DMS79 treated with DMSO at 0.1 percent for 48 hours (cell line): ENCODE measurements at regions not wholly inside any gene's neighbourhood (a gene's known extent, or its start where the extent isn't known, plus 50 kb on each side); places are given as distances from the start of the nearest gene placed in this dataset.

Experiments used
- DNase-seq: peaks from one replicate; lab custom pipeline; 2025; lab: John Stamatoyannopoulos, UW

DNA sequence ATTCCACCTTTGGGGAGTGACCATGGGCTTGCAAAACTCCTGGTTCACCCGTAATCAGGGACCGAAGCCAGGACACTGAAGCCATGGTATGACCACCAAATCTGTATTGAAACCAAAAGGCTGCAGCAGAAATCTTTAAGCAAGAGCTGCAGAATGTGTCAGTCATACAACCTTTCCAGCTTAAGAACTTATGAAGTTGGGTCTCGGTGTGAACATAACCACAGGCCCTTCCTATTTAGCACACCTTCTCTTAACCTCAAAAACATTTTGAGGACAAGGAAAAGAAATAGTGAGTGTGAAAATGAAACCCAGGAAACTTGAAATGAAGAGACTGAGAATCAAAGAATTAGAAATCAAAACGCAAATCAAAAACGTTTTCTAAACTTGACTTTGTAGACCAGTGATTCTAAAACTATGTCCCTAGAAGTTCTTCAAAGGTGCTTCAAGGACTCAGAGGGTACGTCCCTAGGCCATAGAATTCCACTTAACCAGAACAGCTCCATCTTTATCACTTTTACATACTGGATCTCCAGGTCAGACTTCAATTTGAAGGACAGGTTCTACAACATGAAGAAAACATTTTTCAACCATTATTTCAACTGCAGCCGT, 231.6 kb upstream of the GRIP1 start:
- DNase-seq = no peak

DNA sequence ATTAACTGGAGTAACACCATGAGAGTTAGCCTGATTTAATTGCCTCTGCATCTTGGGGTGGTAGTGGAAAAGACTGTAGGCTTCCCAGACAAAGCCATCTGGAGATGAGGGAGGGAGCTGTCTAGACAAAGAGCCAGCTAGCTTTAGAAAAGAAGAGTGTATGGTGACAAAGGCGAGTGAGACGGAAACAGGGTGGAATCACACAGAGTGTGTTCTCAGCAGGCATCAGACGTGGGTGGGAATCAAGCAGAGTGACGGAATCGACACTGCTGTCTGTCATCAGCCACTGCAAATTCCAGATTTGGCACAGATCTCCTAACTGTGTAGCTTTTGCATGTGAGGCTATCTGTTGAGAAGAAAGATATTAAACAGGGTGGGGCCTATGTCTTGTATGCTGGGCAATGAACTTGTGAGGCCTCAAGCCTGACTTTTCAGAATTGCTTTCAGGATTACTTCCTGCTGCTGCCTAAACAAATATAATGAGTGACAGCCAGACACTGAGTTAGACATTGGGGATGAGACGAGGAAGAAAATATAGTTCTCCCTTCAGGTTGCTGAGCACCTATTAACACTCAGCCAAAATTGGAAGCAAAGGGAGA, 236.5 kb upstream of the GRIP1 start:
- DNase-seq = no peak

DNA sequence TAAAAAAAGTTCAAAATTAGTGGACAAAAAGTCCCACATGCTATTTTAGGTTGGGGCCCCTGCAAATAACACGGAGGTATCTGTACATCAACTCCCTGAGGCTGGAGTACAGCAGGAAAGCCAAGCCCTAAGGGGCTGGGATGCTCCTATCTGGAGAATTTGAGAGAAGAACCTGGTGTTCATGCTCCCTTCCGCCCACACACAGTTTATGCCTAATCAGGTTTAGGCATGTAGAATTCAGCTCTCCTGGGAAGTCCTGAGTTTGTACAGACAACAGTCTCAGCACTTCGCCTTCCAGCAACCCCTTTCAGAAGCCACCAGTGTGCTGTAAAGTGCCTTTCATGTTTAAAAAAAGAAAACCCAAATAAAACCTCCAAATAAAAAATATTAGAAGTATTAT, 237.3 kb upstream of the GRIP1 start:
- no peak for DNase-seq

DNA sequence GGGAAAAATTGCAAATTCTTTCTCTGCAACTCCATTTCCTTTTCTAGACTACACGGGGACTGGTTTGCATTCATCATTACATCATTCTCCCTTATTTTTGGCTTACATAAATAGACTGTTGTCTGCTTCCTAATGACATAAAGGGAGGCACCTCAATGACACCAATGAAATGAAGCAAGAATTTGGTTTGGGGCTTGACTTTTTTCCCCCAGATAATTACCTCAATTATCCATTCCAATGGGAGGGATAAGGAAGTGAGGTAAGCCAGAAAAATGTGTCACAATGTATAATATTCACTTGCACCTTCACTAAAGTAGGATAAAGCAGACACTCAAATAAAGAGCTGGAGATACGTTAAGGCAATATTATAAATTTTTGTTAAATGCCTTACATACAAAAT, 240.6 kb upstream of the GRIP1 start:
- no peak for DNase-seq

DNA sequence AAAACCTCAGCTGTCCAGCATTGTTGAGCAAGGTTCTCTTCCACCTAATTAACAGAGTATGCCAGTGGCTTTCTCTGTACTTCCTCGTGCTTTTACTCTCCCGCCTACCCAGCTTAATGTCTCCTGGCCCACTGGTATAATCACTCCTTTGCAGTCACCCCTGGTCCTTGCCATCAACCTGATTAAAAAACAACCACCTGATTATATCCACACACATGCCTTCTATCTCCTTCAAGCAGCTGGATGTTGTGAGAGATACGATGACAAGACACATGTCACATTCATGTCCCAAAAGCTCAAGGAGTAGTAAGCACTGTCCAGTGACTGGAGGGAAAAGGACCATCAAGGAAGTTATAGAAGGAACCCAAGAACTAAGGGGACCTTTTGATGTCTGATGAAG, 241.3 kb upstream of the GRIP1 start:
- no peak for DNase-seq

DNA sequence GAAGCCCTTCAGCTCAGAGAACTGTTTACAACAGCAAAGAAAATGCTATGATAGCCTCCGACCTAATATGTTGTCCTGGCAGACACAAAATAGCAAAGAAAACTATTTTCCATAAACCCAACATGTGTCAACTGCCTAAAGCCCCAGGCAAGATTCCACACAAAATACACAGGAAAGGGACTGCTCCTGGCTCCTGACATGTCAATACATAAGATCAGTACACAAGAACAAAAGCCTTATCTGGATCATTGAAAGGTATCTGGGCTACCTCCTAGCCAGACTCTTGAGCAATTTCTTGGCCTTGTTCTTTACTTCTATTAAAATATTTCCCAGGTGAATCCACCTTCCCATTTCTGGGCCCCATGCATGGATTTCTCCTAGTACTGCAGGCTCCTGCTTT, 242.3 kb upstream of the GRIP1 start:
- no peak for DNase-seq

DNA sequence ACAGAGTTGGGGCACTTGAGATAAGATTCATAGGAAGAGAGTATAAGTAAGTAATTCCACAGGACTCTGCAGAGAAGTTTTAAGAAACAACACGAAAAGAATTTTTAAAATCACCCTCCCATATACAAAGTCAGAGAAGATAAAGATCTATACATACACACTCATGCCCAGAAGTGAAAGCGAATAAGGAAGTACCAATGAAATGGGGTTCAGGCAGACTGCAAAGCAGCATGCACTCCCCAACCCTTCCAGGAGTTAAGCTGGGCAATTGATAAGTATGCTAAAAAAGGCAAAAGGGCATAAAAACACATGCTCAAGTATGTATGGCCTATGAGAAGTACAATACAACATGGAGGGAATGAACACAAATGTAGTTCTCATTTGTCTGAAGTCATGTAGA, 246.2 kb upstream of the GRIP1 start:
- no peak for DNase-seq

DNA sequence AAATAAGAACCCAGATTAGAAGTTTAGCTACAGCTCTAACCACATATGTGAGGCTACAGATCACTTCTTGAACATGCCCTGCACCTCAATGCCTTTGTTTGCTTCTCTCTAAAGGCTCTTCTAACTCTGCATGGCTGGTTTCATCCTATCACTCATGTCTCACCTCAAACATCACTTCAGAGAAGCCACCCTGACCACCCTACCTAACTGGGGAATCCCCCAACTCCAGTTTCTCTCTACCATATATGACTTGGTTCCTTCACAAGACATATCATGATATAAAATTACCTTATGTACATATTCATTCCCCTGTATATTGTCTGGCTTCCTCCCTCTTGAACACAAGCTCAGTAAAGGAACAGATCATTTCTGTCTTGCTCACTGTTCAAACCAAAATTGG, 250.2 kb upstream of the GRIP1 start:
- DNase-seq = no peak

DNA sequence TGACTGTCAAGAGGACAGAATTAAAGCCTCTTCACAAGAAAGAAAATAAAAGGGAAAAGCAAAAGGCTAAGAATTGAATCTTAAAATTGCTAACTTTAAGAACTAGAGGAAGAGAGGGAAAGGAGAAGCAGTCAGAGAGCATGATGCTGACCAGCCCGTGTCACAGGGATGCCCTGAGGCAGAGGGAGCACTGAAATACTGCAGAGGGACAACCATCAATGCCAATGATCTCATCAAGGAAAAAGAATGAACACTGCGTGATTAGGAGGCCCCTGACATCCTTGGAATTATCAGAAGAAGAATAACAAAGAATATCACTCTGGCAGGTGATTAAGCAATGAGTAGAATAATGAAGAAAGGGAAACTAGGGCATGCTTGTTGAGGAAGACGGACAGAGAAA, 252.2 kb upstream of the GRIP1 start:
- no peak for DNase-seq

DNA sequence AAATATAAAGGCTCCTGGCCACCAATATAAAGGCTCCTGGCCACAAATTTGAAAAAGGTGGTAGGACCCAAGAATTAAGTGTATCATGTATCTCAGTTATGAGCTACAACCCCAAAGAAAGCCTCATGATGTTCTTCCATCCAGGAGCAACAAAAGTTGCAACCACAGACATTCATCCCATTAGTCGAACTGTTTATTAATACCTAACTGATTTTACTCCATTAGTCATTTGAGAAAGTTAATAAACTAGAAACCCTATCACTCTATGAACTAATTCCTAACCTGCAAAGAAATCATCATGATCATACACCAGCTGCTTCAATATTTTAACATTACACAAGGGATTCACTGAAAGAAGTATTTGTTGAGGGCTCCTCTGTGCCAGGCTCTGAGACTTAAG, 253.2 kb upstream of the GRIP1 start:
- no peak for DNase-seq

DNA sequence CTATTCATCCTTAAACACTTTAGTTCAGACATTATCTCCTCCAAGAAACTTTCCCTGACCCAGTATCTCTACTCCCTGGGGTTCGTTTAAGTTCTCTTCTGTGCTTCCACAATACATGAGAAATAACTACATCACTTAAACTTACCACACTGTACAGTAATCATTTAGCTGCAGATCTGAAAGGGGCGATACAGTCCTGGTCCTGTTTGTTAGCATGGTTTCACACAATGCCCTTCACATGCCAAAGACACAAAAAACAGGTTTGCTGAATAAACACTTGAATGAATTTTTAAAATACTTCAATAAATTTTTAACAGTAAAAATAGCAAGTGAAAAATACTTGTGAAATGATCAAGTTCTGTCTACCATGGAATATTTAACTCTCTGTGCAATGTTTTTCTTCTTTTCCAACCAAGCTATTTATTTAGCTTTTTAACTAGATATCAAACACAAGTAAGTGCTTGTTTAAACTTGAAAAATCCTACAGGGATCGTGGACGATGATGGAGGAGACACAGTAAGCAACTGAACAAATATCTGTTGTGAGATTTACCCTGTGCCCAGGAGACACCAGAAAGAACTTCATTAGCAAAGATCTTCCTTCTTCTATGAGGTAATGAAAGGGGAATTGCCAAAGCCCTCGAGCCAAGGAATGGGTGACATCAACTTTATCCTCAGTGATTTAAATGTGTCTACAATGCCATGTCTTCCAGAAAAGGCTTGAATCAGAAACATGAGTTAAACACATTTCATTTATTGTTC, 255.6 kb upstream of the GRIP1 start:
- DNase-seq = no peak

DNA sequence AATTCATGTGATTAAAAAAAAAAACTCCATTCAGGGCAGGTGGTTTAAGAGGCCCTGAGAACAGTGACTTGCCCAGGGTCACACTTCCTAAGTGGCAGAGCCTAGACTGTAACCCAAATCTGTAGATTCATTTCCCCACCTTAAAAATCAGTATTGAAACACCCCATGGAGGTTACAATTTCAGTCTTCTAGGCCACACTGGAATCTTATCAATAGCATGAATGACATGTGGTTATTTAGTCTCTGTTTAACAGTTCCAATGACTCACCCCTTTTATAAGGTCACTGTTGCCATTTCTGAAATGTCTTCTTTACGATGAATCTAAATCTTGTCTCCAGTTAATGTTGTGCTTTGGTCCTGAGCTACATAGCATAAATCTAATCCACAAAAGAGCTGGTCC, 262.3 kb upstream of the GRIP1 start:
- no peak for DNase-seq

DNA sequence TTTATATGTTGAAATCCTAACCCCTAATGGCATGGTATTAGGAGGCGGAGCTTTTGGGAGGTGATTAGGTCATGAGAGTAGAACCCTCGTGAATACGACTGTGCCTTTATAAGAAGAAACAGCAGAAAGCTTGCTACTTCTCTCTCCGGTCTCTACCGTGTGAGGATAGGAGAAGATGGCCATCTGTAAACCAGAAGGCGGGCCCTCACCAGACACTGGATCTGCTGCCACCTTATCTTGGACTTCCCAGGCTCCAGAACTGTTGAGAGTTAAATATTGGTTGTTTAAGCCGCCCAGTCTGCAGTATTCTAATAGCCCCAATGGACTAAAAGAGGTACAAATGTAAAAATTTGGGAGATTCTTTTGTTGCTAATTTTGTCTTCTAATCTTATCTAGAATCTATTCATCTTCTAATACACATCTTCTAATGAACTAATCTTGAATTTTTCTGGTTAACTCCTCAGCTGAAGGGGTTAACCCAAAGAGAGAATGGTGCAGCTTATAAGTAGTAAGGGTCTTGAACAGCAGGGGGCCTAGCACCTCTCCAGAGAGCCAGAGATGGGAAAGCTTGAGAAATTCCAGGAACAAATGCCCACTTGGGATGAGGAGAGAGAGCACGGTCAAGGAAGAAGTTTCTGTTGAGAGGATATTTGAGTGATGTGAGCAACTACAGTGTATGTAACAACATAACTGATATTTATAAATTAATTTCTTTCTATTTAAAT, 264.0 kb upstream of the GRIP1 start:
- no peak for DNase-seq

DNA sequence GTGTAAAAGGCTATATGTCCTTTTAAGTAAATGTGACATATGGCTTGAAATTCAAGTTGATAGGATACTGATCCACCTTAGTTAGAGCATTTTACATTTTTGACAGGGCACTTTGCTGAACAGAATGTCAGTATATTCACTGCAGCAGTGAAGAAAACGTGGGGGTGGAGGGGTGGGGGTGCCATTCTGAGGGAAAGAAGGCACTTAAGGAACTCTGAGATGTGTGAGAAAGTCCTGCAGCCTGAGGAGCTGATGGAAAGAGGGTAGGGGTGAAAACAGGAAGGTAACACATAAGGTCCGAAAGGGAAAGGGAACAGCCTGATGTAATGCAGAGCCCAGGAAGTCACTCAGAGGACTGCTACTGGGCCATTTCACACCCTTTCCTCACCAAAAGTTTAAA, 265.5 kb upstream of the GRIP1 start:
- no peak for DNase-seq

DNA sequence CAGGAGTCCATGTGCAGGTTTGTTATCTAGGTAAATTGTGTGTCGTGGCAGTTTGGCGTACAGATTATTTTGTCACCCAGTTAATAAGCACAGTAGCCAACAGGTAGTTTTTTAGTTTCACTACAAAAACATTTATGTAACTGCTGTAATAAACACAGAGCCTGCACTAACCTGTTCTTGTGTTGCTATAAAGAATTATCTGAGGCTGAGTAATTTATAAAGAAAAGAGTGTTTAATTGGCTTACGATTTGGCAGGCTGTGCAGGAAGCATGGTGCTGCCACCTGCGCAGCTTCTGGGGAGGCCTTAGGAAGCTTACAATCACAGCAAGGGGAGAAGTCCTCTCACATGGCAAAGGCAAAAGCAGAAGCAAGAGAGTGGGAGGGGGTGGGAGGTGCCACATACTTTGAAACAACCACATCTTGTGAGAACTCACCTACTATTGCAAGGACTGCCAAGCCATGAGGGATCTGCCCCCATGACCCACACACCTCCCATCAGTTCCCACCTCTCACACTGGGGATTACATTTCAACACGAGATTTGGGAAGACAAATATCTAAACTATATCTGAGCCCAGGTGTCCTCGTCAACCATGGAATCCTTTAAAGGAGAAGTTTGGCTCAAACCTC, 266.4 kb upstream of the GRIP1 start:
- no peak for DNase-seq

DNA sequence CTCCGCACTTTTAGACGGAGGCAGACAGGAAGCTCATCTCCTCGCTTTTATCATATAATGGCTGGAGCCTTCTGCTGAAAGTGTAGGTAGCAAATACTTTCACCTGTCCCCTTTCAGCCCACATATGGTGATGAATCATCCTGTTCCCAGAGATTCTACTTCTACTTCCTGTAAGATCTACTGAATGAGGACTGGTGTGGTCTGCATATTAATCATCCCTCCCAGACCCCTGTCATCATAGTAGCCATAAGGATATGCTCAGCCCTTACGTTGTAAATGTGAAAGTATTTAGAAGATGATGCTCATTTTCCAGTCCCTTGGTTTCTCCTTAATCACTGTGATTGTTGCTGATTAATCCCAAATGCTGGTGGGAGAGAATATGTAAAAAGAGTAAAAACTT, 268.2 kb upstream of the GRIP1 start:
- DNase-seq = no peak

DNA sequence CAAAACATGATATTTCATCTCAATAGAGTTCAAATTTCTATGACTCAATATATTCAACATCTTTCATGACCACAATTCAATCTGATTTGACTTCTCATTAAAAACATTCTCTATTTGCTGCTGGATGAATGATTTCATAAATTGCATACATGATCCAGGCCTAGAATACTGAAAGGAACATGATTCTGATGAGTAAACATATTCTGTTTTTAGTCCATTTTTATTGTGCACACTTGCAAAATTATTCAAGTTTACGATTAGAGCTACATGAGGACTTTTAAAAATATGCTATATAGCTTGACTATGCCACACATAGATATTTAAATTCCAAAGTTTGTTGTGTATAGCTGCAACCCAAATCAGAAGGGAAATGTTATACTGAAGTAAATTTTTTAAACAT, 273.8 kb upstream of the GRIP1 start:
- DNase-seq = no peak

DNA sequence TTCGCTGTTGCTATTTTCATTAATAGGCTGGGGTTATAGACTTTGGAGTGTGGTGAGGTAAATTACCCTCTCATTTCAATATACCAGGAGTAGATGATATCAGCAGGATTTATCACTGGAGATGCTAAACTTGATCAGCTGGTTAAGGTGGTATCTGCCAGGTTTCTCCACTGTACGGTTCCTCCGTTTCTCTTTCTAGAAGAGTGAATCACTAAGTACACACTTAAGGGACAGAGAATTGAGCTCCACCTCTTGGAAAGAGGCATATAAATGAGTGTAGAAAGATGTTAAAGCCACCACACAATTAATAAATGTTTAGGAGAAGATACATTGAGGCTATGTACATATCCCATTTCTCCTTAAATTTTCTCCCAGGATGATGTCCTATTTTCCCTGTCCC, 277.4 kb upstream of the GRIP1 start:
- DNase-seq = no peak

DNA sequence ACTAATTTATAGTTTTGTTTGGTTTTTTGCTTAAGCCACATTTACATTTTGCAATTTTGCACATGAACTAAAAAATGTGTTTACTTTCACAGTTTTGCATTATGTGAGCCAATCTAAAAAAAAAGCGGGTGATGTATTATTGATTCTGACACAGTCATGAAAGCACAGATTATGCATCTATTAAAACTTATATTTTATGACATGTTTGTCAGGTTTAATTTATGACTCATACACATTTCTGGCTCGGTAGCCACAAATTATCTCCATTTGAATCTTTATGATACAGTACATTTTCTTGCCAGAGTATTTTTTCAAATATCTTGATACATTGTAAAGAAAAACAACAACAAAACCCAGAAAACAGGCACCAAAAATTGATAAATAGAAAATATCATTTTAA, 280.4 kb upstream of the GRIP1 start:
- no peak for DNase-seq

DNA sequence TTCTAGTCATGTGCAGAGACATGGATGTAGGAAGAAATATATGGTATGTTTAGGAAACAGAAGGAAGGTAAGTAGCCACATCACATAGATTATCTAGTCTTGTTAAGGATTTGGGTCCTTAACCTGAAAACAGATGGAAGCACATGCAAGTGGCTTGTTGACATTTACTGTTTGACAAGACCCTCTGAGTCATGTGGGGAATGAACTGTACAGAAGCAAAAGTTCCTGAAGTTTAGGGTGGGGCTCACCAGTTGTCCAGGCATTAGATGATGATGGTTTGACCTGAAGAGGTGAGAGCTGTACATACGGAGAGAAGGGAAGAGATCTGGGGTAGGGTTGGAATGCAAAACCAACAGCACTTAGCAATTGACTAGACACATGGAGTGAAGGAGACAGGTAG, 281.1 kb upstream of the GRIP1 start:
- DNase-seq = no peak

DNA sequence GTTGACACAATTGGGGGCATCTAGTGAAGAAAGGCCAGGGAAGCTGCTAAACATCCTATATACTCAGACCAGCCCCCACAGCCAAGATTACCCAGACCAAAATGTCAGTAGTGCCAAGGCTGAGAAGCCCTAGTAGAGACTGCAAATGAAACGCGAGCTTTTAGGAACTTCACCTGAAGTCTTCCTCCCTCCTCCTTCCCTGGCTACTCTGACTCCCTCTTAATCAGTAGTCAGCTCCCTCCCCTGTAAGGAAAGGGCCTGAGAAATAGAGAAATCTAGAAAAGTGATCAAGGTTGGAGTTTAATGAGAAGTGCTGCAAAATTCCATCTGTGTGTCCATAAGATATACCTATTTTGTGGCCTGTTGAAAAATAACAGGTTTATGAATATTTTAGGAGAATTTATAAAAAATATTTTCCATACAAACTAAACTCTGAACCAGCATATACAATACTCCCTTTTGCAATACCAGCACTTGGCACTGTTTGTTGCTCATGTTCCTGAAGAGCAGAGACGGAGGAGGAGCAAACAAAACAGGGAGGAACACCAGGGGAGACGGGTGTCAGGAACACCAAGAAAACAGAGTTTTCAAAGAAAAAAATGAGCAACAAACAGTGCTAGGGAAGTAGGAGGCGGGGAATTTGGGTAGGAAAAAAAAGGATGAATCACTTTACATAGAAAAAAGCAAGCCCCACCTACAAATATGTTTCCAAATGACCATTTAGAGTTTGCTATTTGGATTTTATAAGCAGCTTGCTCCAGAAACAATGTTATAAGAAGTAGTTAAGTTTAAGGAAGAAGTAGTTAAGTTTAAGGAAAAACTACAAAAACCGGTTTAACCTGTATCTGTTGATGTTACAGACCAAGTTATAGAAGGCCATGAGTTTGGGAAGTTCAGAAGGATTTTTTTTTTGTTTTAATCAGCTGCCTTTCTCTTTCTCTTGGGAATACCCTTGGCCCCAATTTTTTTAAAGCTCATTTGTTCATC, 282.1 kb upstream of the GRIP1 start:
- no peak for DNase-seq
